WTC11 (cell line): ENCODE measurements at regions not wholly inside any gene's neighbourhood (a gene's known extent, or its start where the extent isn't known, plus 50 kb on each side); places are given as distances from the start of the nearest gene placed in this dataset.

Source experiments
- ATAC-seq: fragments of 200-7000 bp; cut with Tn5 transposase; 2 replicates; pipeline ENCODE4 v1.10.0; 2021; ENCODE audit warnings: mild to moderate bottlenecking, moderate library complexity
- CTCF ChIA-PET: fragments of 300-600 bp; sonication (Branson Sonifier 250); formaldehyde crosslinking; loops from one replicate; lab custom pipeline; 2021; ENCODE audit warnings: antibody characterized with exemption; lab: Charles Lee
- POLR2A ChIA-PET: fragments of 350-600 bp; sonication (Branson Sonifier 250); formaldehyde crosslinking; loops from one replicate; lab custom pipeline; 2021; ENCODE audit warnings: antibody characterized with exemption; lab: Charles Lee
- DNase-seq: peaks from one replicate; pipeline ENCODE4 v3.0.0; 2021; ENCODE audit warnings: low spot score
- H3K27ac Mint-ChIP-seq: 2 replicates; pipeline ENCODE4 v1.8.0; 2021; ENCODE audit warnings: mixed read lengths
- H3K27me3 Mint-ChIP-seq: 2 replicates; pipeline ENCODE4 v1.8.0; 2021; ENCODE audit warnings: low read depth, mild to moderate bottlenecking, moderate library complexity, mixed read lengths
- H3K36me3 Mint-ChIP-seq: 2 replicates; pipeline ENCODE4 v1.8.0; 2021; ENCODE audit warnings: mixed read lengths
- H3K4me1 Mint-ChIP-seq: 2 replicates; pipeline ENCODE4 v1.8.0; 2022; ENCODE audit warnings: mixed read lengths
- H3K4me3 Mint-ChIP-seq: 2 replicates; pipeline ENCODE4 v1.8.0; 2021; ENCODE audit warnings: mild to moderate bottlenecking, moderate library complexity, mixed read lengths
- H3K9me3 Mint-ChIP-seq: 2 replicates; pipeline ENCODE4 v1.8.0; 2021; ENCODE audit warnings: mixed read lengths
- EMX1 ChIP-seq: fragments of 250-450 bp; sonication (Bioruptor Pico); IDR thresholded peaks from 2 replicates; pipeline ENCODE4 v1.8.0; 2021; ENCODE audit warnings: mild to moderate bottlenecking
- ESRRA ChIP-seq: sonication (generic); formaldehyde crosslinking; IDR thresholded peaks from 2 replicates; pipeline ENCODE4 v1.8.1; 2022; ENCODE audit warnings: mild to moderate bottlenecking, missing genetic modification reagents, borderline replicate concordance
- GABPB1 ChIP-seq: sonication (generic); formaldehyde crosslinking; IDR thresholded peaks from 2 replicates; pipeline ENCODE4 v1.8.1; 2023; ENCODE audit warnings: mild to moderate bottlenecking, missing genetic modification reagents
- IRF2 ChIP-seq: sonication (generic); formaldehyde crosslinking; IDR thresholded peaks from 2 replicates; pipeline ENCODE4 v1.8.0; 2022; ENCODE audit warnings: low read depth, missing genetic modification reagents, borderline replicate concordance
- JUN ChIP-seq: sonication (generic); formaldehyde crosslinking; IDR thresholded peaks from 2 replicates; pipeline ENCODE4 v1.8.0; 2023; ENCODE audit warnings: mild to moderate bottlenecking, missing genetic modification reagents
- KAT7 ChIP-seq: sonication (generic); formaldehyde crosslinking; IDR thresholded peaks from 2 replicates; pipeline ENCODE4 v1.8.1; 2023; ENCODE audit warnings: missing genetic modification reagents, mild to moderate bottlenecking, borderline replicate concordance
- NFE2L1 ChIP-seq: sonication (generic); formaldehyde crosslinking; IDR thresholded peaks from 2 replicates; pipeline ENCODE4 v1.8.1; 2023; ENCODE audit warnings: missing genetic modification reagents
- NR3C1 ChIP-seq: sonication (generic); formaldehyde crosslinking; conservative IDR thresholded peaks from 2 replicates; pipeline ENCODE4 v1.8.1; 2023; ENCODE audit warnings: low read depth, mild to moderate bottlenecking, missing genetic modification reagents
- RELA ChIP-seq: sonication (generic); formaldehyde crosslinking; IDR thresholded peaks from 2 replicates; pipeline ENCODE4 v1.8.1; 2022; ENCODE audit warnings: missing genetic modification reagents, mild to moderate bottlenecking, borderline replicate concordance
- RORB ChIP-seq: fragments of 250-450 bp; sonication (Bioruptor Pico); IDR thresholded peaks from 2 replicates; pipeline ENCODE4 v1.9.0; 2021; ENCODE audit warnings: mild to moderate bottlenecking
- SMAD4 ChIP-seq: sonication (generic); formaldehyde crosslinking; IDR thresholded peaks from 2 replicates; pipeline ENCODE4 v1.8.0; 2022; ENCODE audit warnings: mild to moderate bottlenecking, missing genetic modification reagents
- ZNF121 ChIP-seq: sonication (generic); formaldehyde crosslinking; IDR thresholded peaks from 2 replicates; pipeline ENCODE4 v1.8.0; 2023; ENCODE audit warnings: missing genetic modification reagents
- TF ChIP-seq, protein P1 (sequence below): fragments of 250-450 bp; sonication (Bioruptor Pico); conservative IDR thresholded peaks from 2 replicates; pipeline ENCODE4 v1.9.0; 2021; ENCODE audit warnings: mild to moderate bottlenecking
- TF ChIP-seq, protein P2 (sequence below): sonication (generic); formaldehyde crosslinking; IDR thresholded peaks from 2 replicates; pipeline ENCODE4 v1.8.1; 2022; ENCODE audit warnings: mild to moderate bottlenecking, moderate library complexity, missing genetic modification reagents
- TF ChIP-seq, protein P3 (sequence below): sonication (generic); formaldehyde crosslinking; IDR thresholded peaks from 2 replicates; pipeline ENCODE4 v1.8.0; 2022; ENCODE audit warnings: mild to moderate bottlenecking, missing genetic modification reagents
- TF ChIP-seq, protein P4 (sequence below): sonication (generic); formaldehyde crosslinking; IDR thresholded peaks from 2 replicates; pipeline ENCODE4 v1.8.1; 2023; ENCODE audit warnings: mild to moderate bottlenecking, missing genetic modification reagents, moderate library complexity
- TF ChIP-seq, protein P5 (sequence below): sonication (generic); formaldehyde crosslinking; IDR thresholded peaks from 2 replicates; pipeline ENCODE4 v1.8.0; 2022; ENCODE audit warnings: missing genetic modification reagents
- TF ChIP-seq, protein P6 (sequence below): sonication (generic); formaldehyde crosslinking; IDR thresholded peaks from 2 replicates; pipeline ENCODE4 v1.8.1; 2022; ENCODE audit warnings: low read depth, mild to moderate bottlenecking, moderate library complexity, missing genetic modification reagents, borderline replicate concordance
- TF ChIP-seq, protein P7 (sequence below): sonication (generic); formaldehyde crosslinking; IDR thresholded peaks from 2 replicates; pipeline ENCODE4 v1.8.0; 2023; ENCODE audit warnings: missing genetic modification reagents, mild to moderate bottlenecking, borderline replicate concordance
- TF ChIP-seq, protein P8 (sequence below): fragments of 250-450 bp; sonication (Bioruptor Pico); IDR thresholded peaks from 2 replicates; pipeline ENCODE4 v1.9.0; 2021; ENCODE audit warnings: mild to moderate bottlenecking

DNA sequence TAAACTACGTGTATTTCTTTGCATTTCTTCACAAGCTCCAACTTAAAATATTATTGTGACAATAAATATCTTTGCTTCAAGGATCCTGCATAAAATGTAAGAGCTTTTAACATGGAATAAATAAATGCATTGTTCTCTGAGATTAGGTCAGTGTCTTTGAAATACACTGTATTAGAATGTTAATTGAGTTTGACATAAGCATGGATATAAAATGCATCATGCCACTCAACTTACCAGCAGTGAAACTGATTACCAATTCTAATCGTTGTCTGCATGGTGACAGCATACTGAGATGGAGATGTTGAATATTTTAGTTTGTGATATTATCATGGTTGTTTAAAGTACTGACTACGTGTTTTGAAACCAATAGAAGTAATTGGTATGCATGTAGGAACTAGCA lies 555.3 kb upstream of the ZNF608 start:
- ATAC-seq = no peak
- TF ChIP-seq, protein P1, sequence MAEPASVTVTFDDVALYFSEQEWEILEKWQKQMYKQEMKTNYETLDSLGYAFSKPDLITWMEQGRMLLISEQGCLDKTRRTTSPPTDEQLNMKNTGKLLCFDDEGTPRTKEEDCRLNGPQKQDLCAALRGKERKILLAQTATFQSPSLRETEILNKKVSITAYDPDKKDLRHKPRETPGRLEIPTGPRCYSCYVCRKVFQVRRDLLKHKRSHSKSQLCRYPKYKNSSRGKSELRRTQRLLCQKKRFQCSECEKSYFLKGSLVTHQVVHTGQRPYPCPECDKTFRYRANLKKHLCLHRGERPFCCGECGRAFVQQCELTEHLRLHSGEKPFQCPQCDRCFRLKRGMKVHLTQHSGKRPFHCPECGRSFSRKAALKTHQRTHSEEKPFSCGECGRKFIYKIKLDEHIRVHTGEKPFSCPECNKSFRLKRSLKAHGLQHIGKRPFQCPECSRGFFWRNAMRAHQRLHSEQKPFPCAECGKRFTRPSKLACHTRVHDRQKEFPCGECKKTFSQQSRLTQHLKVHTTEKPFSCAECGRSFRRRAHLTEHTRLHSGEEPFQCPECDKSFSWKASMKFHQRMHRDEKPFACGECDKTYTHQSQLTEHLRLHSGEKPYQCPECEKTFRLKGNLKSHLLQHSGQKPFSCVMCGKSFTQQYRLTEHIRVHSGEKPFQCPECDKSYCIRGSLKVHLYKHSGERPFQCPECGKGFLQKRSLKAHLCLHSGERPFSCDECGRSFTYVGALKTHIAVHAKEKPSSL = no peak
- TF ChIP-seq KAT7 (CRISPR knock-in tag) = no peak
- no peak for TF ChIP-seq JUN (CRISPR knock-in tag)
- TF ChIP-seq, protein P2, sequence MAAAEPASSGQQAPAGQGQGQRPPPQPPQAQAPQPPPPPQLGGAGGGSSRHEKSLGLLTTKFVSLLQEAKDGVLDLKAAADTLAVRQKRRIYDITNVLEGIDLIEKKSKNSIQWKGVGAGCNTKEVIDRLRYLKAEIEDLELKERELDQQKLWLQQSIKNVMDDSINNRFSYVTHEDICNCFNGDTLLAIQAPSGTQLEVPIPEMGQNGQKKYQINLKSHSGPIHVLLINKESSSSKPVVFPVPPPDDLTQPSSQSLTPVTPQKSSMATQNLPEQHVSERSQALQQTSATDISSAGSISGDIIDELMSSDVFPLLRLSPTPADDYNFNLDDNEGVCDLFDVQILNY (CRISPR knock-in tag) = no peak
- no peak for TF ChIP-seq ZNF121 (CRISPR knock-in tag)
- TF ChIP-seq, protein P3, sequence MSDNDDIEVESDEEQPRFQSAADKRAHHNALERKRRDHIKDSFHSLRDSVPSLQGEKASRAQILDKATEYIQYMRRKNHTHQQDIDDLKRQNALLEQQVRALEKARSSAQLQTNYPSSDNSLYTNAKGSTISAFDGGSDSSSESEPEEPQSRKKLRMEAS (CRISPR knock-in tag) = no peak
- TF ChIP-seq, protein P4, sequence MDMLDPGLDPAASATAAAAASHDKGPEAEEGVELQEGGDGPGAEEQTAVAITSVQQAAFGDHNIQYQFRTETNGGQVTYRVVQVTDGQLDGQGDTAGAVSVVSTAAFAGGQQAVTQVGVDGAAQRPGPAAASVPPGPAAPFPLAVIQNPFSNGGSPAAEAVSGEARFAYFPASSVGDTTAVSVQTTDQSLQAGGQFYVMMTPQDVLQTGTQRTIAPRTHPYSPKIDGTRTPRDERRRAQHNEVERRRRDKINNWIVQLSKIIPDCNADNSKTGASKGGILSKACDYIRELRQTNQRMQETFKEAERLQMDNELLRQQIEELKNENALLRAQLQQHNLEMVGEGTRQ = no peak
- TF ChIP-seq, protein P5, sequence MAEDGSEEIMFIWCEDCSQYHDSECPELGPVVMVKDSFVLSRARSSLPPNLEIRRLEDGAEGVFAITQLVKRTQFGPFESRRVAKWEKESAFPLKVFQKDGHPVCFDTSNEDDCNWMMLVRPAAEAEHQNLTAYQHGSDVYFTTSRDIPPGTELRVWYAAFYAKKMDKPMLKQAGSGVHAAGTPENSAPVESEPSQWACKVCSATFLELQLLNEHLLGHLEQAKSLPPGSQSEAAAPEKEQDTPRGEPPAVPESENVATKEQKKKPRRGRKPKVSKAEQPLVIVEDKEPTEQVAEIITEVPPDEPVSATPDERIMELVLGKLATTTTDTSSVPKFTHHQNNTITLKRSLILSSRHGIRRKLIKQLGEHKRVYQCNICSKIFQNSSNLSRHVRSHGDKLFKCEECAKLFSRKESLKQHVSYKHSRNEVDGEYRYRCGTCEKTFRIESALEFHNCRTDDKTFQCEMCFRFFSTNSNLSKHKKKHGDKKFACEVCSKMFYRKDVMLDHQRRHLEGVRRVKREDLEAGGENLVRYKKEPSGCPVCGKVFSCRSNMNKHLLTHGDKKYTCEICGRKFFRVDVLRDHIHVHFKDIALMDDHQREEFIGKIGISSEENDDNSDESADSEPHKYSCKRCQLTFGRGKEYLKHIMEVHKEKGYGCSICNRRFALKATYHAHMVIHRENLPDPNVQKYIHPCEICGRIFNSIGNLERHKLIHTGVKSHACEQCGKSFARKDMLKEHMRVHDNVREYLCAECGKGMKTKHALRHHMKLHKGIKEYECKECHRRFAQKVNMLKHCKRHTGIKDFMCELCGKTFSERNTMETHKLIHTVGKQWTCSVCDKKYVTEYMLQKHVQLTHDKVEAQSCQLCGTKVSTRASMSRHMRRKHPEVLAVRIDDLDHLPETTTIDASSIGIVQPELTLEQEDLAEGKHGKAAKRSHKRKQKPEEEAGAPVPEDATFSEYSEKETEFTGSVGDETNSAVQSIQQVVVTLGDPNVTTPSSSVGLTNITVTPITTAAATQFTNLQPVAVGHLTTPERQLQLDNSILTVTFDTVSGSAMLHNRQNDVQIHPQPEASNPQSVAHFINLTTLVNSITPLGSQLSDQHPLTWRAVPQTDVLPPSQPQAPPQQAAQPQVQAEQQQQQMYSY (CRISPR knock-in tag) = no peak
- no peak for TF ChIP-seq NFE2L1 (CRISPR knock-in tag)
- TF ChIP-seq, protein P6, sequence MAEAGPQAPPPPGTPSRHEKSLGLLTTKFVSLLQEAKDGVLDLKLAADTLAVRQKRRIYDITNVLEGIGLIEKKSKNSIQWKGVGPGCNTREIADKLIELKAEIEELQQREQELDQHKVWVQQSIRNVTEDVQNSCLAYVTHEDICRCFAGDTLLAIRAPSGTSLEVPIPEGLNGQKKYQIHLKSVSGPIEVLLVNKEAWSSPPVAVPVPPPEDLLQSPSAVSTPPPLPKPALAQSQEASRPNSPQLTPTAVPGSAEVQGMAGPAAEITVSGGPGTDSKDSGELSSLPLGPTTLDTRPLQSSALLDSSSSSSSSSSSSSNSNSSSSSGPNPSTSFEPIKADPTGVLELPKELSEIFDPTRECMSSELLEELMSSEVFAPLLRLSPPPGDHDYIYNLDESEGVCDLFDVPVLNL (CRISPR knock-in tag) = no peak
- TF ChIP-seq EMX1 (CRISPR knock-in tag) = no peak
- TF ChIP-seq SMAD4 (CRISPR knock-in tag) = no peak
- no peak for TF ChIP-seq RORB
- TF ChIP-seq NR3C1 (CRISPR knock-in tag) = no peak
- no peak for TF ChIP-seq ESRRA (CRISPR knock-in tag)
- TF ChIP-seq, protein P7, sequence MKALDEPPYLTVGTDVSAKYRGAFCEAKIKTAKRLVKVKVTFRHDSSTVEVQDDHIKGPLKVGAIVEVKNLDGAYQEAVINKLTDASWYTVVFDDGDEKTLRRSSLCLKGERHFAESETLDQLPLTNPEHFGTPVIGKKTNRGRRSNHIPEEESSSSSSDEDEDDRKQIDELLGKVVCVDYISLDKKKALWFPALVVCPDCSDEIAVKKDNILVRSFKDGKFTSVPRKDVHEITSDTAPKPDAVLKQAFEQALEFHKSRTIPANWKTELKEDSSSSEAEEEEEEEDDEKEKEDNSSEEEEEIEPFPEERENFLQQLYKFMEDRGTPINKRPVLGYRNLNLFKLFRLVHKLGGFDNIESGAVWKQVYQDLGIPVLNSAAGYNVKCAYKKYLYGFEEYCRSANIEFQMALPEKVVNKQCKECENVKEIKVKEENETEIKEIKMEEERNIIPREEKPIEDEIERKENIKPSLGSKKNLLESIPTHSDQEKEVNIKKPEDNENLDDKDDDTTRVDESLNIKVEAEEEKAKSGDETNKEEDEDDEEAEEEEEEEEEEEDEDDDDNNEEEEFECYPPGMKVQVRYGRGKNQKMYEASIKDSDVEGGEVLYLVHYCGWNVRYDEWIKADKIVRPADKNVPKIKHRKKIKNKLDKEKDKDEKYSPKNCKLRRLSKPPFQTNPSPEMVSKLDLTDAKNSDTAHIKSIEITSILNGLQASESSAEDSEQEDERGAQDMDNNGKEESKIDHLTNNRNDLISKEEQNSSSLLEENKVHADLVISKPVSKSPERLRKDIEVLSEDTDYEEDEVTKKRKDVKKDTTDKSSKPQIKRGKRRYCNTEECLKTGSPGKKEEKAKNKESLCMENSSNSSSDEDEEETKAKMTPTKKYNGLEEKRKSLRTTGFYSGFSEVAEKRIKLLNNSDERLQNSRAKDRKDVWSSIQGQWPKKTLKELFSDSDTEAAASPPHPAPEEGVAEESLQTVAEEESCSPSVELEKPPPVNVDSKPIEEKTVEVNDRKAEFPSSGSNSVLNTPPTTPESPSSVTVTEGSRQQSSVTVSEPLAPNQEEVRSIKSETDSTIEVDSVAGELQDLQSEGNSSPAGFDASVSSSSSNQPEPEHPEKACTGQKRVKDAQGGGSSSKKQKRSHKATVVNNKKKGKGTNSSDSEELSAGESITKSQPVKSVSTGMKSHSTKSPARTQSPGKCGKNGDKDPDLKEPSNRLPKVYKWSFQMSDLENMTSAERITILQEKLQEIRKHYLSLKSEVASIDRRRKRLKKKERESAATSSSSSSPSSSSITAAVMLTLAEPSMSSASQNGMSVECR (CRISPR knock-in tag) = no peak
- no peak for TF ChIP-seq IRF2 (CRISPR knock-in tag)
- no peak for TF ChIP-seq GABPB1
- TF ChIP-seq, protein P8, sequence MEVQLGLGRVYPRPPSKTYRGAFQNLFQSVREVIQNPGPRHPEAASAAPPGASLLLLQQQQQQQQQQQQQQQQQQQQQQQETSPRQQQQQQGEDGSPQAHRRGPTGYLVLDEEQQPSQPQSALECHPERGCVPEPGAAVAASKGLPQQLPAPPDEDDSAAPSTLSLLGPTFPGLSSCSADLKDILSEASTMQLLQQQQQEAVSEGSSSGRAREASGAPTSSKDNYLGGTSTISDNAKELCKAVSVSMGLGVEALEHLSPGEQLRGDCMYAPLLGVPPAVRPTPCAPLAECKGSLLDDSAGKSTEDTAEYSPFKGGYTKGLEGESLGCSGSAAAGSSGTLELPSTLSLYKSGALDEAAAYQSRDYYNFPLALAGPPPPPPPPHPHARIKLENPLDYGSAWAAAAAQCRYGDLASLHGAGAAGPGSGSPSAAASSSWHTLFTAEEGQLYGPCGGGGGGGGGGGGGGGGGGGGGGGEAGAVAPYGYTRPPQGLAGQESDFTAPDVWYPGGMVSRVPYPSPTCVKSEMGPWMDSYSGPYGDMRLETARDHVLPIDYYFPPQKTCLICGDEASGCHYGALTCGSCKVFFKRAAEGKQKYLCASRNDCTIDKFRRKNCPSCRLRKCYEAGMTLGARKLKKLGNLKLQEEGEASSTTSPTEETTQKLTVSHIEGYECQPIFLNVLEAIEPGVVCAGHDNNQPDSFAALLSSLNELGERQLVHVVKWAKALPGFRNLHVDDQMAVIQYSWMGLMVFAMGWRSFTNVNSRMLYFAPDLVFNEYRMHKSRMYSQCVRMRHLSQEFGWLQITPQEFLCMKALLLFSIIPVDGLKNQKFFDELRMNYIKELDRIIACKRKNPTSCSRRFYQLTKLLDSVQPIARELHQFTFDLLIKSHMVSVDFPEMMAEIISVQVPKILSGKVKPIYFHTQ (CRISPR knock-in tag) = no peak
- no peak for TF ChIP-seq RELA (CRISPR knock-in tag)
- peak overlapping the region; percentile 6; the same call in 1 of the 2 replicates for H3K27ac Mint-ChIP-seq
- DNase-seq = no peak
- ChIA-PET POLR2A (interaction anchor here (0.7 kb wide), 1 partner anchor 1758 kb away, joined by 3 read pairs; no protein-coding TSS in a partner anchor), CTCF (no interaction called here)
- H3K4me1 Mint-ChIP-seq = peaks cover 19% of the 10 kb centered on the region
- H3K27me3 Mint-ChIP-seq = no peaks in the 10 kb centered on the region
- peaks cover 18% of the 10 kb centered on the region for H3K9me3 Mint-ChIP-seq
- H3K36me3 Mint-ChIP-seq = peaks cover 13% of the 10 kb centered on the region
- no peak overlapping the region for H3K4me3 Mint-ChIP-seq
